NCI-H2196 treated with DMSO at 0.1 percent for 48 hours (cell line): ENCODE measurements at regions not wholly inside any gene's neighbourhood (a gene's known extent, or its start where the extent isn't known, plus 50 kb on each side); places are given as distances from the start of the nearest gene placed in this dataset.
A peak's percentile ranks its signal among the peaks of the same experiment; 100 is the strongest.
"Not testable (repeated sequence)": the region's sequence is repeated elsewhere in the genome, so short reads cannot be mapped to it uniquely, and the experiment has no call there.

ENCODE experiments used
- DNase-seq: peaks from one replicate; lab custom pipeline; 2025; ENCODE audit not compliant: unreplicated experiment; lab: John Stamatoyannopoulos, UW

DNA sequence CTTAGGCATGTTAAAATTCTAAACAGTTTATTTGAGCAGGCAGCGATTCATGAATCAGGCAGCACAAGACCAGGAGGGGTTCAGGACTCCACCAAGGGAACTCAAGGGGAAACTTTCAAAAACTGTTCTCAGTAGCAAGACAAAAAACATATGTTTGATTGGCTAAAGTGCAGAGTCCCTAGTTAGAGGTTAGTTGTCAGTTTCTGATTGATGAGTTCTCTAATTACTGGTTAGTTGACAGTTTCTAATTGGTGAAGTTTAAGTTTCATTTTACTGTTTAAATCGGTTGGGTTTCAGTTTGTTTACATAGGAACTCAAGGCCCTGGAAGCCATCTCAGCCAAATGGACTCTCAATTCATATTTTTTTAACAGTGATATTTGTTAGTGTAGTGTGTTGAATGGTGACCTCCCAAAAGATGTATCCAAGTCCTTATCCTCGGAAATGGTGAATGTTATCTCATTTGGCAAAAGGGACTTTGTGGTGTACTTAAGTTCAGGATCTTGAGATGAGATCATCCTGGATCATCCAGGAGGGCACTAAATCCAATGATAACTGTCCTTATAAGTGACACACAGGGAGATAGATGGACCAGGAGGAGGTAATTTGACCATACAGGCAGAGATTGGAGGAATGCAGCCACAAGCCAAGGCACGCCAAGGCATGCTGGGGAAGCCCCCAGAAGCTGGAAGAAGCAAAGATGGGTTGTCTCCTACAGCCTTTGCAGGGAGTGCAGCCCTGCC, 219.2 kb upstream of the RAI14 start:
- DNase-seq = no peak

GRCh38 chr5:34439601-34440000, 216.5 kb upstream of the RAI14 start:
- no peak for DNase-seq

DNA sequence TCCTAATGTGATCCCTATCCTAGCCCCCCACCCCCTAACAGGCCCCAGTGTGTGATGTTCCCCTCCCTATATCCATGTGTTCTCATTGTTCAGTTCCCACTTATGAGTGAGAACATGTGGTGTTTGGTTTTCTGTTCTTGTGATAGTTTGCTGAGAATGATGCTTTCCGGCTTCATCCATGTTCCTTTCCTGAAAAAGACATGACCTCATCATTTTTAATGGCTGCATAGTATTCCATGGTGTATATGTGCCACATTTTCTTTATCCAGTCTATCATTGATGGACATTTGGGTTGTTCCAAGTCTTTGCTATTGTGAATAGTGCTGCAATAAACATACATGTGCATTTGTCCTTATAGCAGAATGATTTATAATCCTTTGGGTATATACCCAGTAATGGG, 214.4 kb upstream of the RAI14 start:
- DNase-seq = not testable (repeated sequence)

- no peak for DNase-seq
These were observed 208.7 kb upstream of the RAI14 start for GRCh38 chr5:34447424-34447823.

- DNase-seq = no peak
These were observed 206.5 kb upstream of the RAI14 start for GRCh38 chr5:34449639-34450038.

DNA sequence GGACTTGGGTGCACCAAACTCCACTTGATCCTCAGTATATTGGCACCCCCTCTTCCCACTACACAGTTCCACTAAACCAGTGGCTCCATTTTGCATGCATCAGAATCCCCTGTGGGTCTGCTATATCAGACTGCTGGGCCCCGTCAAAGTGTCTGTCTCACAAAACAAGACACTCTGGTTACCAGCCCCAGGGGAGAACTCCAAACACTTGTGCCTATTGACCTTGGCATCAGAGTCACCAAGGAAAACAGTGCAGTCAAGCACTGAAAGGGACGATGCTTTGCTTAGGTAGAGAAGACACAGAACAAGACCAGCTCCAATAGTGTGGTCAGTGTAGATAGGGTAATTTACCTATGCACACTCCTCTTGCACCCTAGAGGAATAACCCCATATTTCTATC, 205.8 kb upstream of the RAI14 start:
- DNase-seq = no peak

DNA sequence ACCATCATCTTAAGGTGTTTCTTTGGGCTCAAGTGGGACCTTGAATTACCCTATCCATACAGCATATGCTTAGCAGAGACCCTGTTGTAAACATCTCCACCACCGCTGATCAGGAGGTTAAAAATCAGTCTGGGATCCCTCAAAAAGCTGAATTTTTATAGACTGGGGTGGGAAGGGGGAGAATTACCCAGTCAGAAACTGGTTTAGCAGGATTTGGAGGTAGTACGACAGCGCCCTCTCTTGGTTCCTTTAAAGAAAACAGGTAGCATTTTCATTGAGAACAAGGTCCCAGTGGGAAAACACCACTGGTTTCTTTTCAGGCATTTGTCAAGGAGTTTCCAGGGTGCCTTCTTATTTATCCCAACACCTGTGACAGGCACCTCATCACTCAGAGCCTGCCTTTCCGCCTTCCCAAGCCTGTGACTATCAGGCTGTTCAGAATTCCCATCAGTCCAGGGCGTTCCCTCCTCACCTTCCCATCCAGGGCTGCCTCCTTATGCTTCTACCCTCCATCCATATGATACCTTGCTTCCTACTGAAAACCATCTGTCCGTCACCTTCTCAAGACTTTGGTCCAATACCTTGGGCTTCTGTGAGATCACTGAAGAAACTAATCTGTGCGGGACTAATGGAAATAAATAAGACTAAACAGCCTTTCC, 203.8 kb upstream of the RAI14 start:
- peak; percentile 53 for DNase-seq

DNA sequence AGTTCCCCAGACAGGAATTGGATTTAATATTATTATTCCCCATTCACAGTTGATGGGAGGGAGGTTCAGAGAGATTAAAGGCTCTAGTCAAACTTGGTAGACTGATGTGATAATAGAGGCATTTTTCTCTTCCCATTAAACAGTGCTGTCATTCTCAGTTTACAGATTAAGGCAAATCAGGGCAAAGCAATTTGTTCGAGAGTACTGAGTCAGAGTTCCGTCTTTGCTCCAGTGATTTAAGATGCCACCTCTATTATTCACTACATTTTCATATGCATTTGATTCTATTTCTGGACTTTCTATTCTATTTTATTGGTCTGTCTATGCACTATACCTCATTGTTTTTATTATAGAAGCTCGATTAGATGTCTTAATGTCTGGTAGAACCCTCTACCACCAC, 201.0 kb upstream of the RAI14 start:
- no peak for DNase-seq

DNA sequence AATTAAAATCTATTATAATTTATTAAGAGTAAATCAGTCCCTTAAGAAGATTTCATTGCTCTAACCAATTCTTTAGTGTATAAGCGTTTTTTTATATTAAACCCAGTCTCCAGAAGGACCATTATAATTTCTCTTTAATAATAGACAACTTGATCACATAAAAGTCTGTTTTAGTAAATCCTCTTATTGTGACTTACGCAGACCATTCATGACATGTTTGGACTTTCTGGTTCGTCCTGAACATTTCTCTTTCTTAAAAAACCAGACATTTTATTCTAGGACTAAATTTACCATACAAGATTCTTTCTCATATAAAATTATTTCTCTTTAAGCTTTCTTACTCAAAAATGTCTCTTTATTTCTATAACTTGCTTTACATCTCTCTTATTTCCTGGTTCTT, 196.2 kb upstream of the RAI14 start:
- no peak for DNase-seq

DNA sequence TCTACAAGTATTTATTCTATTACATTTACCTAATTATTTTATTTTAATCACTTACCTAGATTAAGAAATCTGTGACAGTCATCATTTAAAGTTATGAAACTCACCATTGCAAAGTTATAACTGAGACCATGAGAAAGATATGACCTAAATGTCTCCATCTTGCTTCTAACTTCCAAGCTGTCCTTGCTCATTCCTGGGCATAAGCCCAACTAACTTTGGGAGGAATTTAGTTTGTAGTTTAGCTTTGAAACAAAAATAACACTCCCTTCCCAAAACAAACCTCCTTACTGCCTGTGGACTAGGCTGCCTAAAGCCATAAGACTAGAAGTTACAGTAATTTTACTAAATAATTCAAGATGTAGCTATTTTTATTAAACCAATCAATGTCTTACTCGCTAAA, 195.6 kb upstream of the RAI14 start:
- DNase-seq = no peak

DNA sequence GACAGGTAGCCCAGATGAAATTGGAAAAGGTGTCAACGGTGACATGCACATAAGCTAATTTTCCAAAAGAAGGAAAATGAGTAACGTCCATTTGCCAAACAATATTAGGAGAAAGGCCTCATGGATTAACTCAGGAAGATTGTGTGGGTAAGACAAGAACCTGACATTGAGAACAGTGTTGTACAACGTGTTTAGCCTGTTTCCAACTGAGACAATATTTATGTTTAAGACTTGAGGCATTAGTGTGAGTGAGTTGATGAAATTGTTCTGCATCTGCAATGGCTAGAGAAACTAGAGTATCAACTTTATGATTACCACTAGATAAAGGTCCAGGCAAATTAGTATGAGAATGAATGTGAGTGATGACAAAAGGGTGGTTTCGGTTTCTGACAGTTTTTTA, 191.3 kb upstream of the RAI14 start:
- no peak for DNase-seq

GRCh38 chr5:34465301-34465700, 190.8 kb upstream of the RAI14 start:
- DNase-seq = peak; percentile 17

- DNase-seq = not testable (repeated sequence)
These were observed 189.4 kb upstream of the RAI14 start for GRCh38 chr5:34466519-34467388.

DNA sequence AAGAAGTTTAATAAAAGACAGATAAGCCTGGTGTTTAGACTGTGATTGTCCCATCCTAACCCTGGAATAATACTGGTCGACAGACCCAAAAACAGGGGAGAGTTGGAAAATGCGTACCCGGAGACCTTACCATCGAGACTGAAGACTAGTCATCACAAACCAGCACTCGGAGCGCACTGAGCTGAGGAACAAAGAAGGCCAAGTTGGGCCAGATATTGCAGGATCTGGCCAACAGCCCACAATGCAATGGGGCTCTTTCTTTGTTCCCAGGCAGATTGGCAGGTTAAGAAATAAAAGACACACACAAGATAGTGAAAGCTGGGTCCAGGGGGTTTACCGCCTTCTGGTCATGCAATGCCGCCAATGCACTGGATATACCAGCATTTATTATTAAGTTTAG, 188.7 kb upstream of the RAI14 start:
- DNase-seq = no peak

- not testable (repeated sequence) for DNase-seq
These were observed 188.1 kb upstream of the RAI14 start for GRCh38 chr5:34467984-34468383.

- DNase-seq = no peak
These were observed 186.2 kb upstream of the RAI14 start for GRCh38 chr5:34469971-34470370.

DNA sequence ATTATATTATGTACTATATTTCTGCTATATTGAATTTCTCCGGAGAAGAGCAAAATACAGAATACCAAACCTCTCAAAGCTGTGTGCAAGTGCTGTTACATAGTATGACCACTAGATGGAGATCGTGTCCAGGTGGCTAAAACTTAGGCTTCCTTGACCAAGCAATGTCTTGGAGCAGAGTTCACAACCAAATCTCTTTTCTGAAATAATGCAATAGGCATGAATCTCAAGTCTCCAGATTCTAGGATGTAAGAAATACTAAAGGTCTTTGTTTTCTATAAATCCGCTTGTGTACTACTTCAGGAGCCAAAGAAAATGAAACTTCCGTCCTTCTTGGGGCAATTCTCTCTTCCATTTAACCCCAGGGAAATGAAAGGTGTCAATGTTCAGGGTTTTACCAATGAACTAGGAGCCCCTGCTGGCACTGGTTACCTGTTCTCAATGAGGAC, 181.5 kb upstream of the RAI14 start:
- peak; percentile 82 for DNase-seq

GRCh38 chr5:34475249-34475966, 180.7 kb upstream of the RAI14 start:
- DNase-seq = no peak

DNA sequence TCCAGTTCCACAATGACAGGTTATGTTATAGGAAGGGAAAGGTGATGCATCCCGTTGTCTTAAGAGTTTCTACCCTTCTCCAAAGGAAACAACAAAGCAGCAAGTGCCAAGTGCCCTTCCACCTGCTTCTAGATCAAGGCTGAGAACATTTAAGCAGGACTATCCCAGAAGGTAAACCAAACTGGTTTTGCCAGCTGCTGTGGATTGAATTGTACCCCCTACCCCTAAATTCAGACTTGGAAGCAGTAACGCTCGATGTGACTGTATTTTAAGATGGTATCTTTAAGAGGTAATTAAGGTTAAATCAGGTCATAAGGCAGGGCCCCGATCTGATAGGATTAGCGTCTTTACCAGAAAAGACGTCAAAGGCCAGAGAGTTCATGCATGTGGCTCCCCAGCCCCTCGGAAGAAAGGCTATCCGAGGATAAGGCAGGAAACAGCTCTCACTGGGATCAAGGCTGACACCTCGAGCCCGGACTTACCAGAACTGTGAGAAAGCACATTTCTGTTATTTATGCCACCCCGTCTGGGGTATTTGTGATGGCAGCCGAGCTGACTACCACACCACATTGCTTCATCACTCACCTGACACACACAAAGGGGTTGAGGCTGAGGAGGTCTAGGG, 179.1 kb upstream of the RAI14 start:
- DNase-seq = no peak

DNA sequence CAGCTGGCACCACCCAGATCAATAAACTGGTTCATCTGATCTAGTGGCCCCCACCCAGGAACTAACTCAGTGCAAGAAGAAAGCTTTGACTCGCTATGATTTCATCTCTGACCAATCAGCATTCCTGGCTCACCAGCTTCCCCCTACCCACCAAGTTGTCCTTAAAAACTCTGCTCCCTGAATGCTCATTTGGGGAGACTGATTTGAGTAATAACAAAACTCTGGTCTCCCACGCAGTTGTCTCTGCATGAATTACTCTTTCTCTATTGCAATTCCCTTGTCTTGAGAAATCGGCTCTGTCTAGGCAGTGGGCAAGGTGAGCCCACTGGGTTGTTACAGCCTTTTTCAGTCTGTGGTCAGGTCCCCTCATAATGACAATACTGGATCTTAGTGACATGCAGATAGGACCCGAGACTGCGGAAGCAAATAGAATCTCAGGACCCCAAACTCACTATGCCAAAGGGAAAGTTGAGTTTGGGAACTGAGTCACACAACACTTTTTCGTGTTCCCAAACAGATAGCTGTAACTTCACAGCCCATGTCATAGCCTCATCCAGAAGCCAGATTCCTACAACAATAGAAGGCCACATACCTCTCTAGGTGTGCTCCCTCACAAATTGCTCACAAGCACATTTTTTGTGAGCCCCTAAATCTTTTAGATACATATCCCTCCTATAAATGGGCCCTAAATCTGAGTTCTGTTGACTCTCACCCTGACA, 175.2 kb upstream of the RAI14 start:
- no peak for DNase-seq
